ENCODE measurements at regions not wholly inside any gene's neighbourhood (a gene's known extent, or its start where the extent isn't known, plus 50 kb on each side); places are given as distances from the start of the nearest gene placed in this dataset.

- H3K4me1 Mint-ChIP-seq: no peaks in the 10 kb centered on the region
- H3K27me3 Mint-ChIP-seq: no peaks in the 10 kb centered on the region
- ATAC-seq (no peak), DNase-seq (no peak)
- H3K36me3 Mint-ChIP-seq (ENCODE audit: low read depth): peaks cover 5% of the 10 kb centered on the region
- no peaks in the 10 kb centered on the region for H3K9me3 ChIP-seq (ENCODE audit: control insufficient read depth, low read length, poor library complexity, severe bottlenecking)
- H3K27ac Mint-ChIP-seq: no peak overlapping the region
- no peak overlapping the region for H3K4me3 Mint-ChIP-seq
Measured at GRCh38 chrX:45368705-45369104, 168.0 kb upstream of the DIPK2B start.

- Mint-ChIP-seq H3K4me1 (no peaks in the 10 kb centered on the region), H3K36me3 (ENCODE audit: low read depth) (peaks cover 3% of the 10 kb centered on the region), H3K4me3 (no peak overlapping the region)
Measured at GRCh38 chrX:45363596-45363995, 162.9 kb upstream of the DIPK2B start.

DNA sequence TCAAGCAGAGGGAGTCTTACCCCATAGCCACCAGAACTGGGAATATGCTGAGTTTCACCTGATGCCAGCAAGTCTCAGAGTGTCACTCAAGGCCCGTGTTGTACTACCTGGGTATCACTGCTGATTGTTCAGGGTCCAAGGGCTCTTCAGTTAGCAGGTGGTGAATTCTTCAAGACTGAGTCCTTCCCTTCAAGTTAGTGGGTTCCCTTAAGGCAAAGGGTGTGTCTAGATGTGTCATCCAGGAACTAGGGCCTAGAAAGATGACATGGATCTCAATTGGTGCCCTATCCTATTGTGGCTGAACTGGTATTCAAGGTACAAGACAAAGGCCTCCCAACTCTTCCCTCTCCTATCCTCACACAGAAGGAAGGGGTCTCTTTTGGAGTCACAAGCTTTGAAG lies 159.9 kb upstream of the DIPK2B start:
- no peak overlapping the region for H3K27ac Mint-ChIP-seq
- peaks cover 5% of the 10 kb centered on the region for H3K27me3 Mint-ChIP-seq
- DNase-seq (no peak), ATAC-seq (no peak)
- no peaks in the 10 kb centered on the region for H3K4me1 Mint-ChIP-seq
- H3K4me3 Mint-ChIP-seq: no peak overlapping the region
- H3K36me3 Mint-ChIP-seq (ENCODE audit: low read depth): no peaks in the 10 kb centered on the region
- H3K9me3 ChIP-seq (ENCODE audit: control insufficient read depth, low read length, poor library complexity, severe bottlenecking): no peaks in the 10 kb centered on the region

More at GRCh38 chrX:45363596-45363995, 162.9 kb upstream of the DIPK2B start:
- DNase-seq (no peak), ATAC-seq (no peak)
- no peaks in the 10 kb centered on the region for H3K9me3 ChIP-seq (ENCODE audit: control insufficient read depth, low read length, poor library complexity, severe bottlenecking)
- peaks cover 5% of the 10 kb centered on the region for H3K27me3 Mint-ChIP-seq
- H3K27ac Mint-ChIP-seq: no peak overlapping the region

DNA sequence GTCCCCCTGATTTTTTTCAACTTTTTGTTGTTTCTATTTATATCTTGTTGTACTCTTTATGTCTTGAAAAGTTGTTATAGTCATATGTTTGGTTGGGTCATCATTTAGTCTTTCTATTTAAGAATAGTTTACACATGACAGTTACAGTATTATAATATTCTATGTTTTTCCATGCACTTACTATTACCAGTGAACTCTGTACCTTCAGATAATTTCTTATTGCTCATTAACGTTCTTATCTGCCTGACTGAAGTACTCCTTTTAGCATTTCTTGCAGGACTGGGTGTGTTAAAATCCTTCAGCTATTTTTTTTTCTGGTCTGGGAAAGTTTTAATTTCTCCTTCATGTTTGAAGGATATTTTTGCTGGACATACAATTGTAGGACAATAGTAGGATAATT lies 157.7 kb upstream of the DIPK2B start:
- ATAC-seq: no peak
- no peak for DNase-seq
- H3K27me3 Mint-ChIP-seq: peaks cover 5% of the 10 kb centered on the region
- no peaks in the 10 kb centered on the region for H3K4me1 Mint-ChIP-seq
- no peaks in the 10 kb centered on the region for H3K36me3 Mint-ChIP-seq (ENCODE audit: low read depth)
- H3K4me3 Mint-ChIP-seq: no peak overlapping the region
- H3K27ac Mint-ChIP-seq: no peak overlapping the region
- H3K9me3 ChIP-seq (ENCODE audit: control insufficient read depth, low read length, poor library complexity, severe bottlenecking): no peaks in the 10 kb centered on the region

GRCh38 chrX:45353456-45353855 lies 152.8 kb upstream of the DIPK2B start:
- ATAC-seq: no peak
- H3K9me3 ChIP-seq (ENCODE audit: control insufficient read depth, low read length, poor library complexity, severe bottlenecking): no peaks in the 10 kb centered on the region
- DNase-seq: no peak
- H3K27me3 Mint-ChIP-seq: no peaks in the 10 kb centered on the region
- H3K4me1 Mint-ChIP-seq: peaks cover 2% of the 10 kb centered on the region
- H3K36me3 Mint-ChIP-seq (ENCODE audit: low read depth): no peaks in the 10 kb centered on the region
- H3K27ac Mint-ChIP-seq: no peak overlapping the region
- H3K4me3 Mint-ChIP-seq: no peak overlapping the region

DNA sequence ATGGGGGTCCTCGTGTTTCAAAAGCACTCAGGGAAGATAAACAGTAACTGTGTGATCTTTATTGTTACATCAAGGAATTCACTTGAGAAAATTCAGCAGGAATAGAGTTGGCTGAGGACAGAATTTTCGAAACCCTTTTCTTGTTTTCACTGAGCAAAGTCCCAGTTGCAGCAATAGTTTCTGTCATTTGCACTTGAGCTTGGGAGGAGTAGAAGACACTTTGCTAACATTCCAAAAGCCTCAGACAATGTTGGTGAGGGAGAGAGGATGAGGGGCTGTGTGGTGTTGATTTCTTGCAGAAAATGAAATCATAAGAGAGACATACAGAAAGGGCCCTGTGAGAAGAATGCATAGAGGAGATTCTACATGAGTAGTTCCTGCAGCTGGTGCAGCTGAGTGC lies 151.9 kb upstream of the DIPK2B start:
- Mint-ChIP-seq H3K27ac (no peak overlapping the region), H3K36me3 (ENCODE audit: low read depth) (no peaks in the 10 kb centered on the region), H3K4me3 (no peak overlapping the region), H3K4me1 (peaks cover 2% of the 10 kb centered on the region), H3K27me3 (no peaks in the 10 kb centered on the region)
- DNase-seq (no peak), ATAC-seq (no peak)
- H3K9me3 ChIP-seq (ENCODE audit: control insufficient read depth, low read length, poor library complexity, severe bottlenecking): no peaks in the 10 kb centered on the region

- Mint-ChIP-seq H3K4me3 (no peak overlapping the region), H3K36me3 (ENCODE audit: low read depth) (no peaks in the 10 kb centered on the region), H3K4me1 (peaks cover 2% of the 10 kb centered on the region), H3K27me3 (no peaks in the 10 kb centered on the region), H3K27ac (no peak overlapping the region)
- ATAC-seq: no peak
- no peak for DNase-seq
- H3K9me3 ChIP-seq (ENCODE audit: control insufficient read depth, low read length, poor library complexity, severe bottlenecking): no peaks in the 10 kb centered on the region
Measured at GRCh38 chrX:45351478-45351877, 150.8 kb upstream of the DIPK2B start.

DNA sequence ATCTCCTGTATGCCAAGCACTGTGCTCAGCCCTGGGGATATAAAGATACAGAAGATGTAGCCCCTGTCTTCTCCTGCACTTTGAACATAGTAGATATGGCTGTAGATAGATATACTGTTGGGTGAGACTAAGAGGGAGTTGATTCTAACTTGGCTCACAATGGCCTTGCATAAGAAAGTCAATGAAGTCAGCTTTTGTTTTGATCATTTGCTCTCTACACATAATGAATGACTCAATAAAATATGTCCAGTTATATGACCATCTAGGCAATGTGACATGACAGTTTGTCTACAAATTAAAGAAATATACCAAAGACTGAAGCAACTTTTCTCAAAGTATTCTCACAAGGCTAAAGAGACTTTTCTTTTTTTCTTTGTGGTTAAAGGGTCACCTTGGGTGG lies 147.6 kb upstream of the DIPK2B start:
- H3K27ac Mint-ChIP-seq: no peak overlapping the region
- no peaks in the 10 kb centered on the region for H3K36me3 Mint-ChIP-seq (ENCODE audit: low read depth)
- H3K9me3 ChIP-seq (ENCODE audit: control insufficient read depth, low read length, poor library complexity, severe bottlenecking): no peaks in the 10 kb centered on the region
- H3K4me1 Mint-ChIP-seq: peaks cover 2% of the 10 kb centered on the region
- H3K27me3 Mint-ChIP-seq: no peaks in the 10 kb centered on the region
- no peak for DNase-seq
- no peak for ATAC-seq
- no peak overlapping the region for H3K4me3 Mint-ChIP-seq

- H3K4me1 Mint-ChIP-seq: peaks cover 2% of the 10 kb centered on the region
- no peaks in the 10 kb centered on the region for H3K36me3 Mint-ChIP-seq (ENCODE audit: low read depth)
- ATAC-seq (no peak), DNase-seq (no peak)
- no peaks in the 10 kb centered on the region for H3K9me3 ChIP-seq (ENCODE audit: control insufficient read depth, low read length, poor library complexity, severe bottlenecking)
- H3K27ac Mint-ChIP-seq: no peak overlapping the region
- no peak overlapping the region for H3K4me3 Mint-ChIP-seq
- H3K27me3 Mint-ChIP-seq: no peaks in the 10 kb centered on the region
Measured at GRCh38 chrX:45347877-45348276, 147.2 kb upstream of the DIPK2B start.

- ATAC-seq (no peak), DNase-seq (no peak)
- no peaks in the 10 kb centered on the region for H3K9me3 ChIP-seq (ENCODE audit: control insufficient read depth, low read length, poor library complexity, severe bottlenecking)
- Mint-ChIP-seq H3K27me3 (no peaks in the 10 kb centered on the region), H3K27ac (no peak overlapping the region), H3K4me1 (no peaks in the 10 kb centered on the region), H3K4me3 (no peak overlapping the region), H3K36me3 (ENCODE audit: low read depth) (no peaks in the 10 kb centered on the region)
Measured at GRCh38 chrX:45344594-45344993, 143.9 kb upstream of the DIPK2B start.

DNA sequence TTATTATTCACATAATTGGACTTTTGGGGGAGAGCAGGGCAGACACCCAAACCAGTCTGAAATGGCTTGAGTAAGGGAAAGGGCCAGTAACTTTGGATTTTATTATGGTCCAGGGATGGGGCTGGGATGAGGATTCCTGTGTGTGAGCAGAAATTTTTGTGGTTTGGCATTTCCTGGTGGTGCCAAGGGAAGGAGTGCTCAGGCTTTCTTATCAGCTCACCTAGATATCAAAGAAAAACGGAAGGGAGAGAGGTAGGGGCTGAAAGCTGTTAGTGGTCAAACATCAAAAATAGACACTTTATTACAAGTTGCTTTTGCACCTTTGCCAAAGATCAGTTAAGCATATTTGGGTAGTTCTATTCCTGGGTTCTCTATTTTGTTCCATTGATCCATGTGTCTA lies 128.5 kb upstream of the DIPK2B start:
- DNase-seq (no peak), ATAC-seq (no peak)
- H3K27me3 Mint-ChIP-seq: peaks cover 2% of the 10 kb centered on the region
- no peaks in the 10 kb centered on the region for H3K36me3 Mint-ChIP-seq (ENCODE audit: low read depth)
- no peaks in the 10 kb centered on the region for H3K4me1 Mint-ChIP-seq
- no peaks in the 10 kb centered on the region for H3K9me3 ChIP-seq (ENCODE audit: control insufficient read depth, low read length, poor library complexity, severe bottlenecking)
- no peak overlapping the region for H3K27ac Mint-ChIP-seq
- no peak overlapping the region for H3K4me3 Mint-ChIP-seq

DNA sequence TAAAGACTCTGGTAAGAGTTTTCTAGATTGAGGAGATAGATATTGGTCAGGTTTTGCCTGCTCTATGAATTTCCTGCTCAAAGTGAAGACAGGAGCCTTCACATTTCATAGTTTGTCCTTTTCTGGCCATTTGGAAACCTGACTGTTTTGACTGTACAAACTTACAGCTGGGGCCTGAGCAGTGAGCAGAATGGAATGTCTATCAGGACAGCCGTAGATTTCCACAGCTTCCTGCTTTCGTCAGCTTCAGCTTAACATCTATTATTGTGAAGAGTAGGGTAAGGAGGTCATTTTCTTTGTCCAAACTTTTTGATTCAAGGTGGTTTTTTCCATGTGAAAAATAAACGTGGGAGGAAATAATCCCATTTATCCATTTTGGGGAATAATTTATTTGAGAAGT lies 124.3 kb upstream of the DIPK2B start:
- peaks cover 12% of the 10 kb centered on the region for H3K27me3 Mint-ChIP-seq
- H3K4me3 Mint-ChIP-seq: no peak overlapping the region
- H3K4me1 Mint-ChIP-seq: no peaks in the 10 kb centered on the region
- no peak for ATAC-seq
- H3K9me3 ChIP-seq (ENCODE audit: control insufficient read depth, low read length, poor library complexity, severe bottlenecking): no peaks in the 10 kb centered on the region
- DNase-seq: no peak
- H3K27ac Mint-ChIP-seq: no peak overlapping the region
- H3K36me3 Mint-ChIP-seq (ENCODE audit: low read depth): no peaks in the 10 kb centered on the region

- Mint-ChIP-seq H3K27me3 (peaks cover 12% of the 10 kb centered on the region), H3K4me3 (no peak overlapping the region), H3K27ac (no peak overlapping the region), H3K4me1 (no peaks in the 10 kb centered on the region), H3K36me3 (ENCODE audit: low read depth) (no peaks in the 10 kb centered on the region)
- ATAC-seq (no peak), DNase-seq (no peak)
- H3K9me3 ChIP-seq (ENCODE audit: control insufficient read depth, low read length, poor library complexity, severe bottlenecking): no peaks in the 10 kb centered on the region
Measured at GRCh38 chrX:45323387-45323786, 122.7 kb upstream of the DIPK2B start.

GRCh38 chrX:45322820-45323219 lies 122.1 kb upstream of the DIPK2B start:
- Mint-ChIP-seq H3K4me1 (no peaks in the 10 kb centered on the region), H3K27ac (no peak overlapping the region), H3K36me3 (ENCODE audit: low read depth) (no peaks in the 10 kb centered on the region), H3K4me3 (no peak overlapping the region), H3K27me3 (peaks cover 16% of the 10 kb centered on the region)
- no peaks in the 10 kb centered on the region for H3K9me3 ChIP-seq (ENCODE audit: control insufficient read depth, low read length, poor library complexity, severe bottlenecking)
- ATAC-seq (no peak), DNase-seq (no peak)

- H3K4me1 Mint-ChIP-seq: no peaks in the 10 kb centered on the region
- peaks cover 20% of the 10 kb centered on the region for H3K27me3 Mint-ChIP-seq
- DNase-seq: no peak
Measured at GRCh38 chrX:45322382-45322781, 121.7 kb upstream of the DIPK2B start.

More at GRCh38 chrX:45322382-45322781, 121.7 kb upstream of the DIPK2B start:
- ATAC-seq: no peak
- Mint-ChIP-seq H3K27ac (no peak overlapping the region), H3K4me3 (no peak overlapping the region), H3K36me3 (ENCODE audit: low read depth) (no peaks in the 10 kb centered on the region)
- H3K9me3 ChIP-seq (ENCODE audit: control insufficient read depth, low read length, poor library complexity, severe bottlenecking): no peaks in the 10 kb centered on the region

Data from T-helper 17 cell (primary cell).